AG09309 (cell line): ENCODE measurements at regions not wholly inside any gene's neighbourhood (a gene's known extent, or its start where the extent isn't known, plus 50 kb on each side); places are given as distances from the start of the nearest gene placed in this dataset.
"Not testable (repeated sequence)": the region's sequence is repeated elsewhere in the genome, so short reads cannot be mapped to it uniquely, and the experiment has no call there.

Experiments used
- DNase-seq: peaks from one replicate; pipeline ENCODE4 v3.0.0-alpha.2; 2010; ENCODE audit warnings: low read depth
- H3K4me3 ChIP-seq: 2 replicates; pipeline ENCODE4 v1.5.1; 2011; ENCODE audit warnings: mild to moderate bottlenecking, low read depth, low read length, moderate library complexity; ENCODE audit not compliant: control insufficient read depth

DNA sequence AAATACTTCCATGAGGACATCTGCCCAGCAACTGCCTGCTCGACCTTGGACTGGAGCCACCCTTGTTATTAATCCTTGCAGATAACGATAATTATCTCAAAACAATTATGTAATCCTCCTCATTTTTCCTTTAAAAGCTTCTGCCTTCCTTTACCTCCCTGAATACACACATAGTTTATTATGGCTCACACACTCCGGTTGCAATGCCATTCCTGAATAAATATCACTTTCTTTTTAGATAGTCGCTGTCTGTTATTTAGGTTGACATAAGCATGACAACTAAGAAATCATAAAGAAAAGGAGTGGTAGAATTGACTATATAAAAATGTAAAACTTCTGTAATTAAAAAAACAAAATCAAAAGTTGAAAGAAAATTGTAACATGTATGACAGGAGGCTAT lies 64.8 kb downstream of the B4GALT7 start:
- not testable (repeated sequence) for H3K4me3 ChIP-seq

DNA sequence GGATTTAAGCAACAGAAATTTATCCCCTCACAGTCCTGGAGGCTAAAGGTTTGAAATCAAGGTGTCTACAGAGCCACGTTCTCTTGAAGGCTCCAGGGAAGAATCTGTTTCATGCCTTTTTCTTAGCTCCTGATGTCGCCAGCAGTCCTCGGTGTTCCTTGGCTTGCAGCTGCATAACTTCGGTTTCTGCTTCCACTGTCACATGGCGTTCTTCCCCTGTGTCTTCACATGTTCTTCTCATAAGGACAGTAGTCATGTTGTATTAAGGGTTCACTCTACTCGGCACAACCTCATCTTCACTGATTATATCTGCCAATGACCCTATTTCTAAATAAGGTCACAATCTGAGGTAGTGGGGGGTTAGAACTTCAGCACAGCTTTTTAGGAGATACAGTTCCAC lies 65.2 kb downstream of the B4GALT7 start:
- not testable (repeated sequence) for H3K4me3 ChIP-seq

More for the DNA sequence above, 64.8 kb downstream of the B4GALT7 start:
- not testable (repeated sequence) for DNase-seq

DNA sequence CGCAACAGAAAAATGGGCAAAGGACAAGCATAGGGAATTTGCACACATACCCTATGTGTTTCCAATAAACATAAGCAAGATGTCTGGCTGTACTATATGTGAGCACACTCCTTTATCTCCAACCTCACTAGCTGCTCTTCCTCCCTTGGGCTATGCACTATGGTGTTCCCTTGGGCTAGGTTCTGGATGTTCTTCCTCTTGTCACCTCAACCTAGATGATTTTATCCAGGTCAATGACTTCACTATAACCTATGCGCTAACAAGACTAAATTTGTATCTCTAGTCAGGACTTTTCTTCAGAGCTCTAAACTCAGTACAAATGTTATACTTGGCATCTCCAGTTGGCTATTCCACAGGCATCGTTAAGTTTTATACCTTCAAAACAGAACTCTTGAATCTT lies 66.0 kb downstream of the B4GALT7 start:
- not testable (repeated sequence) for DNase-seq, H3K4me3 ChIP-seq

More for the DNA sequence above, 65.2 kb downstream of the B4GALT7 start:
- not testable (repeated sequence) for DNase-seq

DNA sequence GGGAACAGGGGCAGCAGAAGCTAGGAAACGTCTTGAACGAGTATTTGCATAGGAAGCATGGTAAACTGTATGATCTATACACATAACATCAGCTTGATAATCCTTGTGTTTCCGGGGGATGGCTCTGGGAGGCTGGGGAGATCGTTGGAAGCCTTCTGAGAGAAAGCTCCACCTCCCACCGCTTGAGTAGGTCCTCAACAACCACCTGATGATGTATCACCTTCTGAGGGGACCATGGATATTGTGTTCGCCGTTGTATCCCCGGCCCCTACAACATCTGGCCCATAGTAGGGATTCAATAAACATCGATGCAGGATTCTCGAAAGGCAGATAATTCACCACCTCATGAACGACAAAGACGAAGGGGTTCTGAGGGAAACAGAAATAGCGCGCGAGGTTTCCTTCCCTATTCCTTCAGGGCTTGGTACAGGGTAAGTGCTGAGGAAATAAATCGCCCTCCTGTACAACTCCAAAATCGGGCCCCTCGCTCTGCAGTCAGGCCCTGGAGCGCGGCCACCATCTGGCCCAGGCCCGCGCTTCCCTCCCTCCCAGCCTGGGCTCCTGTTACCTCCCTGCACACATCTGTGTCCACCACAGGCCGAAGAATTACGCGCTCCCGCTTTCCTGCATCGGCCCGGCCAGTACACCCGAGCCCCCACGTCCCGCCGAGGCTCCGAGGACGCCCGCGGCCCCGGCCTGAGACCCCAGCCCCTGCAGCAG lies 71.3 kb downstream of the B4GALT7 start:
- H3K4me3 ChIP-seq, result peak overlapping the region; percentile 32
- not testable (repeated sequence) for DNase-seq

- DNase-seq, result not testable (repeated sequence)
Measured at GRCh38 chr5:177671755-177672690, 72.1 kb downstream of the B4GALT7 start.

More at GRCh38 chr5:177671755-177672690, 72.1 kb downstream of the B4GALT7 start:
- H3K4me3 ChIP-seq, result peak overlapping the region; percentile 35
